Neural progenitor cell (in vitro differentiated cells): ENCODE measurements at regions not wholly inside any gene's neighbourhood (a gene's known extent, or its start where the extent isn't known, plus 50 kb on each side); places are given as distances from the start of the nearest gene placed in this dataset.
"Not testable (repeated sequence)": the region's sequence is repeated elsewhere in the genome, so short reads cannot be mapped to it uniquely, and the experiment has no call there.

ENCODE experiments used
- EZH2 ChIP-seq: fragments of 200-600 bp; sonication (generic); IDR thresholded peaks from 2 replicates; pipeline ENCODE4 v1.6.1; 2017; ENCODE audit warnings: antibody characterized with exemption, mild to moderate bottlenecking, moderate library complexity
- EZH2phosphoT487 ChIP-seq: fragments of 200-600 bp; sonication (generic); IDR thresholded peaks from 2 replicates; pipeline ENCODE4 v1.6.1; 2017; ENCODE audit warnings: antibody characterized with exemption
- TF ChIP-seq, protein P1 (sequence below): fragments of 200-600 bp; sonication (generic); IDR thresholded peaks from 2 replicates; pipeline ENCODE4 v1.5.1; 2017; ENCODE audit warnings: antibody characterized with exemption, mild to moderate bottlenecking

- TF ChIP-seq, protein P1, sequence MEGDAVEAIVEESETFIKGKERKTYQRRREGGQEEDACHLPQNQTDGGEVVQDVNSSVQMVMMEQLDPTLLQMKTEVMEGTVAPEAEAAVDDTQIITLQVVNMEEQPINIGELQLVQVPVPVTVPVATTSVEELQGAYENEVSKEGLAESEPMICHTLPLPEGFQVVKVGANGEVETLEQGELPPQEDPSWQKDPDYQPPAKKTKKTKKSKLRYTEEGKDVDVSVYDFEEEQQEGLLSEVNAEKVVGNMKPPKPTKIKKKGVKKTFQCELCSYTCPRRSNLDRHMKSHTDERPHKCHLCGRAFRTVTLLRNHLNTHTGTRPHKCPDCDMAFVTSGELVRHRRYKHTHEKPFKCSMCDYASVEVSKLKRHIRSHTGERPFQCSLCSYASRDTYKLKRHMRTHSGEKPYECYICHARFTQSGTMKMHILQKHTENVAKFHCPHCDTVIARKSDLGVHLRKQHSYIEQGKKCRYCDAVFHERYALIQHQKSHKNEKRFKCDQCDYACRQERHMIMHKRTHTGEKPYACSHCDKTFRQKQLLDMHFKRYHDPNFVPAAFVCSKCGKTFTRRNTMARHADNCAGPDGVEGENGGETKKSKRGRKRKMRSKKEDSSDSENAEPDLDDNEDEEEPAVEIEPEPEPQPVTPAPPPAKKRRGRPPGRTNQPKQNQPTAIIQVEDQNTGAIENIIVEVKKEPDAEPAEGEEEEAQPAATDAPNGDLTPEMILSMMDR = not testable (repeated sequence)
- not testable (repeated sequence) for TF ChIP-seq EZH2phosphoT487, EZH2
These were observed 171.5 kb downstream of the UNC5CL start for GRCh38 chr6:40867527-40867926.
